Nephron (organoid): ENCODE measurements at regions not wholly inside any gene's neighbourhood (a gene's known extent, or its start where the extent isn't known, plus 50 kb on each side); places are given as distances from the start of the nearest gene placed in this dataset.

Experiments
- H3K27ac Mint-ChIP-seq, 3 experiments: 2 replicates each; pipeline ENCODE4 v1.8.0; 2020; ENCODE audit warnings: mixed read lengths in 3 of 3, mild to moderate bottlenecking in 2 of 3, moderate library complexity in 1 of 3
- H3K27me3 Mint-ChIP-seq: 2 replicates; pipeline ENCODE4 v1.8.0; 2021; ENCODE audit warnings: low read depth, mild to moderate bottlenecking, moderate library complexity, mixed read lengths
- H3K36me3 Mint-ChIP-seq: 2 replicates; pipeline ENCODE4 v1.8.0; 2020; ENCODE audit warnings: low read depth, mixed read lengths
- H3K4me1 Mint-ChIP-seq: 2 replicates; pipeline ENCODE4 v1.8.0; 2020; ENCODE audit warnings: mixed read lengths
- H3K4me3 Mint-ChIP-seq, 3 experiments: 2 replicates each; pipeline ENCODE4 v1.8.0; 2020; ENCODE audit warnings: mild to moderate bottlenecking in 3 of 3, mixed read lengths in 3 of 3, moderate library complexity in 2 of 3
- H3K9me3 Mint-ChIP-seq: 2 replicates; pipeline ENCODE4 v1.8.0; 2020; ENCODE audit warnings: mixed read lengths
- CTCF ChIP-seq, 3 experiments: fragments of 200-600 bp; sonication (generic); IDR thresholded peaks; one replicate each; pipeline ENCODE4 v1.5.0; 2021; ENCODE audit warnings: antibody characterized with exemption in 3 of 3; ENCODE audit not compliant: unreplicated experiment in 3 of 3

GRCh38 chr20:48186915-48187314 is 401.6 kb upstream of the SULF2 start:
- peaks cover 59% of the 10 kb centered on the region for H3K4me1 Mint-ChIP-seq
- no peak overlapping the region for H3K4me3 Mint-ChIP-seq
- peaks cover 9% of the 10 kb centered on the region for H3K27me3 Mint-ChIP-seq
- H3K36me3 Mint-ChIP-seq = no peaks in the 10 kb centered on the region
- H3K9me3 Mint-ChIP-seq = peaks cover 4% of the 10 kb centered on the region
- peak overlapping the region; percentile 26 to 63 (median 45) for H3K27ac Mint-ChIP-seq
- TF ChIP-seq CTCF (IDR thresholded peaks at IDR 0.05; ENCODE audit: unreplicated experiment in 3 of 3) = no peak

- peak overlapping the region; percentile 26 to 63 (median 45) for H3K27ac Mint-ChIP-seq
- H3K36me3 Mint-ChIP-seq = no peaks in the 10 kb centered on the region
- peaks cover 5% of the 10 kb centered on the region for H3K9me3 Mint-ChIP-seq
- H3K4me1 Mint-ChIP-seq = peaks cover 62% of the 10 kb centered on the region
- no peak for TF ChIP-seq CTCF (IDR thresholded peaks at IDR 0.05; ENCODE audit: unreplicated experiment in 3 of 3)
- peaks cover 9% of the 10 kb centered on the region for H3K27me3 Mint-ChIP-seq
- H3K4me3 Mint-ChIP-seq = peak overlapping the region in 1 of 3 experiments; percentile 3
Measured at GRCh38 chr20:48186447-48186846, 401.2 kb upstream of the SULF2 start.

- Mint-ChIP-seq H3K36me3 (no peaks in the 10 kb centered on the region), H3K27me3 (peaks cover 9% of the 10 kb centered on the region), H3K9me3 (peaks cover 7% of the 10 kb centered on the region), H3K4me3 (peak overlapping the region in 1 of 3 experiments; percentile 19), H3K27ac (peak overlapping the region; percentile 21 to 42 (median 32)), H3K4me1 (peaks cover 63% of the 10 kb centered on the region)
- no peak for TF ChIP-seq CTCF (IDR thresholded peaks at IDR 0.05; ENCODE audit: unreplicated experiment in 3 of 3)
Measured at GRCh38 chr20:48184229-48184628, 398.9 kb upstream of the SULF2 start.

- Mint-ChIP-seq H3K4me1 (peaks cover 67% of the 10 kb centered on the region), H3K4me3 (no peak overlapping the region), H3K36me3 (no peaks in the 10 kb centered on the region), H3K9me3 (peaks cover 3% of the 10 kb centered on the region), H3K27me3 (peaks cover 9% of the 10 kb centered on the region), H3K27ac (peak overlapping the region; percentile 53 to 83 (median 80))
- TF ChIP-seq CTCF (IDR thresholded peaks at IDR 0.05; ENCODE audit: unreplicated experiment in 3 of 3) = no peak
Measured at GRCh38 chr20:48181261-48181935, 396.1 kb upstream of the SULF2 start.

- H3K27me3 Mint-ChIP-seq = peaks cover 9% of the 10 kb centered on the region
- H3K4me3 Mint-ChIP-seq = peak overlapping the region in 1 of 3 experiments; percentile 45
- TF ChIP-seq CTCF (IDR thresholded peaks at IDR 0.05; ENCODE audit: unreplicated experiment in 3 of 3) = no peak
- no peaks in the 10 kb centered on the region for H3K36me3 Mint-ChIP-seq
- peaks cover 60% of the 10 kb centered on the region for H3K4me1 Mint-ChIP-seq
- peaks cover 3% of the 10 kb centered on the region for H3K9me3 Mint-ChIP-seq
- H3K27ac Mint-ChIP-seq = peak overlapping the region; percentile 80 to 93 (median 83)
Measured at GRCh38 chr20:48180618-48181017, 395.3 kb upstream of the SULF2 start.

- H3K27me3 Mint-ChIP-seq = peaks cover 9% of the 10 kb centered on the region
- peak overlapping the region in 1 of 3 experiments; percentile 37 for H3K4me3 Mint-ChIP-seq
- peaks cover 3% of the 10 kb centered on the region for H3K9me3 Mint-ChIP-seq
- H3K36me3 Mint-ChIP-seq = no peaks in the 10 kb centered on the region
- no peak for TF ChIP-seq CTCF (IDR thresholded peaks at IDR 0.05; ENCODE audit: unreplicated experiment in 3 of 3)
- peaks cover 58% of the 10 kb centered on the region for H3K4me1 Mint-ChIP-seq
- peak overlapping the region; percentile 80 to 93 (median 83) for H3K27ac Mint-ChIP-seq
Measured at GRCh38 chr20:48180024-48180423, 394.7 kb upstream of the SULF2 start.
